Medulla oblongata (tissue), 1 donor: ENCODE measurements at regions not wholly inside any gene's neighbourhood (a gene's known extent, or its start where the extent isn't known, plus 50 kb on each side); places are given as distances from the start of the nearest gene placed in this dataset.
"Not testable (repeated sequence)": the region's sequence is repeated elsewhere in the genome, so short reads cannot be mapped to it uniquely, and the experiment has no call there.

Experiments used
- DNase-seq: peaks from one replicate; pipeline ENCODE4 v3.0.0-alpha.2; 2015; ENCODE audit errors: extremely low spot score

DNA sequence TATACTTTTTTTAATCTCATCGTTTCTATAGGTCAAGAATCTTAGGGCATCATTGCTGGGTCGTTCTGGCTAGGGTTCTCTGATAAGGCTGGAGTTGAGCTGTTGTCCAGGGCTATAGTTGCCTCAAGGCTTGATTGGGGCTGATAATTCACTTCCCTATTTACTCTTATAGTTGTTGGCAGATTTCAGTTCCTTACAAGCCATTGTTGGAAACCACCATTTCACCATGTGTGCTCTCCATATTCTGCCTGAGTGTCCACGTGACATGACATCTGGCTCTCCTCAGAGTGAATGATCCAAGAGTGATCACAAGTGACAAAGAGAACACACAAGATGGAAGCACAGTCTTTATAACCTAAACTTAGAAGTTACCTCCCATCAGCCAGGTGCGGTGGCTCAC lies 852.2 kb downstream of the EFNA5 start:
- DNase-seq, result no peak

- DNase-seq, result no peak
Measured at GRCh38 chr5:106814961-106815360, 855.8 kb downstream of the EFNA5 start.

- no peak for DNase-seq
Measured at GRCh38 chr5:106801554-106801953, 869.2 kb downstream of the EFNA5 start.

DNA sequence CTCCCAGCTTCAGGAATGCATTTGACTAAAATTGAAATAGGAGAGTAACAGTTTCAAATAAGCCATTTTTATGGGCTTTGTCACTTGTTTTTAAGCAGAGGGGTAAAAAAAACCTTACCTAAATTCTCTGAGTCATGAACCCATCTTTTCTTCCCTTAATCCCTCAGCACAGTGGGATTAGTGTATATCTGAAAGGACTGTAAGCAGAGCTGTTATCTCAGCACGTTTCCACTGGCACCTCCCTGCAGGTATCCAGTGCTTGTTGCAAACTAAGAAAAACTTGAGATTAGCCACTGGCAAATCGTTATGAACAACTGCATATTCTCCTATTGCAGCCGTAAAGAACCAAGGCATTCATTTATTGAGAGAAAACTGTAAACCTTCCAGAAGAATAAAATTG lies 872.7 kb downstream of the EFNA5 start:
- DNase-seq, result no peak

GRCh38 chr5:106796081-106796480 lies 874.7 kb downstream of the EFNA5 start:
- no peak for DNase-seq

GRCh38 chr5:106784846-106785245 lies 885.9 kb downstream of the EFNA5 start:
- no peak for DNase-seq

DNA sequence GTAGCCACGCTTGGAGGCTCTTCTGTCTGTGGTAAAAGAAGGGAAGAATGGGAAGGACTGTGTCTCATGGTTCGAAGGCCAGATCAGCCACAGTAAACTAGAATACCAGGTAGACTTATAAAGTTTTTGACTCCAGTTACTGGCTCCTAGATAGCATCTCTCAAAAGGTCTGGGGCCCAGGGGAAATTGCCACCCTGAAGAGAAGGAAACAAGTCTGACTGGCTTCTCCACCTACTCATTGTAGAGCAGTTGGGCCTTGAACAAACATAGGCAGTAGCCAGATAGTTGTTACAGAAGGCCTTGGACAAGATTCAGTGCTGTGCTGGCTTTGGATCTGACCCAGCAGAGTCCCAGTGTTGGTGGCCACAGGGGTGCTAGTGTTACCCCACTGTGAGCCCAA lies 890.4 kb downstream of the EFNA5 start:
- DNase-seq, result no peak

DNA sequence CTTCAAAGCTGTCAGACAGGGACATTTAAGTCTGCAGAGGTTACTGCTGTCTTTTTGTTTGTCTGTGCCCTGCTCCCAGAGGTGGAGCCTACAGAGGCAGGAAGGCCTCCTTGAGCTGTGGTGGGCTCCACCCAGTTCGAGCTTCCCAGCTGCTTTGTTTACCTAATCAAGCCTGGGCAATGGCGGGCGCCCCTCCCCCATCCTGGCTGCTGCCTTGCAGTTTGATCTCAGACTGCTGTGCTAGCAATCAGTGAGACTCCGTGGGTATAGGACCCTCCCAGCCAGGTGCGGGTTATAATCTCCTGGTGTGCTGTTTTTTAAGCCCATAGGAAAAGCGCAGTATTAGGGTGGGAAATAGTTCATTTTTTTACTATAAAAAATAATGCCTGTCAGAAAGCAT lies 894.2 kb downstream of the EFNA5 start:
- DNase-seq, result not testable (repeated sequence)

GRCh38 chr5:106768392-106768791 lies 902.3 kb downstream of the EFNA5 start:
- DNase-seq, result no peak

DNA sequence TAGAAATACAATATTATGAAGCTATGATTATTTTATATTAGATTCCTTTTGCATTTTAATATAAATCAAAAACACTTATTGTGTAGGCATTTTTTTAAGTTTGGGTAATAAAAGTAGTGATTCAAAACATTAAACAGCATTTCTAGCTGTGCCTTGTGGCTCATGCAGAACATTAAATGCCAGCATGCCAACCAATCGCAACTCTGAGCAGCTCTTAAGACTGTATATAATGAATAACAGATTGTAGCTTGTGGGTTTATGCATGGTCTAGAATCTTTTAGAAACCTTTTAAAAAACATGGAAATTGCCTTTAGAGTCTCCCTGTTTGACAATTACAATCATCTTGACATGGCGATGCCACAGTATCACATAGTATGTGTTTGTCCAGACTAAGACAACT lies 903.8 kb downstream of the EFNA5 start:
- no peak for DNase-seq

- DNase-seq, result no peak
Measured at GRCh38 chr5:106759581-106759980, 911.2 kb downstream of the EFNA5 start.

DNA sequence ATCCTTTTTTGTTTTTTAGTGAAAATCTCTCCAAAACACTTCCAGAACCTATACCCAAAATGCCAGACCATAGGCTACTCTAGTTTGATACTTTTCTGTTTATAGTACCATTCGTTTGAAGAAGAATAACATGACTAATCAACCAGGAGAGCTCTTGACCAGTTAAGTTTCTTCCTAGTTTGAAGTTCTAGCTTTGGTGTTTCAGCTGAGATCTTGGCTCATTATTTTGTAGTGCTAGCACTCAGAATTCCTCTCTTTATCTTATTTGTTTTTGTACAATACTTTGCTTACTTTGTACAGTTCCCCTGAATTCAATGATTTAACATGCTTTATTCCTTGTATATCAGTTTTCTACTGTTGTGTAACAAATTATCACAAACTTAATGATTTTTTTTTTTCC lies 911.6 kb downstream of the EFNA5 start:
- DNase-seq, result no peak

- DNase-seq, result no peak
Measured at GRCh38 chr5:106757672-106758071, 913.1 kb downstream of the EFNA5 start.

GRCh38 chr5:106755789-106756188 lies 914.9 kb downstream of the EFNA5 start:
- DNase-seq, result no peak

DNA sequence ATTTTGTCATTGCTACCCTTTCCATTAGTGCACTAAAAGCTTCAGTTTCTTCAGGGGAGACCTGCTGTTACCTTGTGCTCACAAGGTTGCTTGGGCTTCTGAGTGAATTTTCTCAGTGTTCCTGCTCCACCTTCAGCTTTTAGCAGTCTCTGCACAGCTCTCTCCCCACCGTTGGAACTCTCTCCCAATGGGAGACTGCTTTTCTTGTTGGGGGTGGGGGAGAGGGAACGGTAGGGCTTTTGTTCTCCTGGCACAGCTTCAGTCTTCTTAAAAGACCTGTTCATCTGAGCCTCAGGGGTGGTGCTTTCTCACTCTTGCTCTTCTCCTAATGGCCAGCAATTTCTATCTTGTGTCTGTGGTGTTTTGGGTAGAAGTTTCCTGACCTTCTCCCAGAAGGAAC lies 915.7 kb downstream of the EFNA5 start:
- DNase-seq, result no peak

GRCh38 chr5:106749826-106750225 lies 920.9 kb downstream of the EFNA5 start:
- no peak for DNase-seq

DNA sequence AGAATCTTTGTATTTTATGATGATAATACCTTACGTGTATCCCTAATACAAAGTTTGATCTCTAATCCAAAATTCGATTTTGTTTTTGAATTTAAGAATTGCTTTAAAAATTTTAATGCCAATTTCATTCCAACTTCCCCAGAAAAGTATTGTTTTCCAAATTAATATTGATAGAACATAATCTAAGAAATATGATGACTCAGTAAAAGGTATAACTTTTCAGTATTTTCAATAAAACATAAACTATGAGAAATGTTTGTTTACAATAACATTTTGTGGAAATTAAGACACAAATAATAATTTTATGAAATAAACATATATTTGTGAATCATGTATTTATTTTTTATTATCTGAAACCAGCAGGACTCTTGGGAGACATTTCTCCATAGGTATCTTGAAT lies 931.6 kb downstream of the EFNA5 start:
- no peak for DNase-seq

- no peak for DNase-seq
Measured at GRCh38 chr5:106737111-106737510, 933.6 kb downstream of the EFNA5 start.

DNA sequence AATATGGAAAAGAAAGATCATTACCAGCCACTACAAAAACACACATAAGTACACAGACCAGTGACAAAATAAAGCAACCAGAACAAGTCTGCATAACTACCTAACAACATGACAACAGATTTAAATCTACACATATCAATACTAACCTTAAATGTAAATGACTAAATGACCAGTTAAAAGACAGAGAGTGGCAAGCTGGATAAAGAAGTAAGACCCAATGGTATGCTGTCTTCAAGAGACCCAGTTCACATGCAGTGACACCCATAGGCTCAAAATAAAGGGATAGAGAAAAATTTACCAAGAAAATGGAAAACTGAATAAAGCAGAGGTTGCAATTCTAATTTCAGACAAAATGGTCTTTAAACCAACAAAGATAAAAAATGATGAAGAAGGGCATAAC lies 938.1 kb downstream of the EFNA5 start:
- no peak for DNase-seq

GRCh38 chr5:106730912-106731311 lies 939.8 kb downstream of the EFNA5 start:
- no peak for DNase-seq

GRCh38 chr5:106730506-106730905 lies 940.2 kb downstream of the EFNA5 start:
- no peak for DNase-seq

DNA sequence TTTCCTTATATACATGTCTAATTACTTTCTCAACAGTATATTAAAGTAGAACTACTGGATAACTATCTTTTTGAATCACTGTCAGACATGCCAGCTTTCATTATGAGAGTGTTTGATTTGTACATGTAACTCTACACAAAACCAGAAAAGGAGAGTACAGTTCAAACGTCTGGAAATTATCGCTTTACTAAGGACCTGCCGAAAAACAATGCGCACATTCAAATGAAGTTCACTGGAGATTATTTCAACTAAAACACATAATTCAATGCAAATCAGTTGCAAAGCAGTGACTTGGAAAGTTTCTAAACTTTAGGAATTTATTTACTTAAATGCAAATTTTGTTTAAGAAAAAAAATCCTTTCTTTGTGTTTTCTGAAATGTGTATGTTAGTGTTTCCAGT lies 942.5 kb downstream of the EFNA5 start:
- no peak for DNase-seq

DNA sequence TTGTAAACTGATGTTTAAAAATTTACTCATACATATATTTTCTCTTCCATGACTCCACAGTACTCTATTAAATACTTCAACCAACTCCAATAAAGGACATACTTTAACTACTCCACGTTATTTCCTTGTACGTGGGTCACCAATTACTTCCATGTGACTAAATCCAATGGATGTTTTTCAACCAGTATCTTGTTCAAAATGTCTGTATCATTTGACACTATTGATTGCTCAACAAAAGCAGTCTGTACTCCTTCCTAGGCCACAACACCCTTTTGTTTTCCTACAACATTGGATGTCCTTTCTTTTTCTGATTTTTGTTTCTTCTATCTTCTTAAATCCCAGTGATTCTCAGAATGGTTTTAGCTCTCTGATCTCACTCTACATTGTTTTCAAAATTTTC lies 943.7 kb downstream of the EFNA5 start:
- no peak for DNase-seq

DNA sequence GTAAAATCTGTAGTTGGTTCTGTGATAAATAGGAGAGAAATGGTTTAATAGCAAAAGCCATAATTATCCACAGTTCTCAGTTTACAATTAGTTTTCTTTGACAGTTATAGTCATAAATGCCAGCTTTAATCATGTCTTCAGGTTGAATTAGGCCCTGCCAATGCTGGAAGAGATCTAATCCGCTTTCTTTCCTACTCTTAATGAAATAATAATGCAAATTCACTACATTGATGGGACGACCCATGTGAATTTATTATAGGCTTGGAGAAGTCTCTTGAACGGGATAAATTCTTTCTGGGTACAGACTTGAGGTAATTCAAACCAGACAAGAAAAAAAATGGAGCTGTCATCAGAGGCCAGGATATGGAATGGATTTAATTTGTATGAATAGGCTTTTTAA lies 950.4 kb downstream of the EFNA5 start:
- DNase-seq, result no peak

- no peak for DNase-seq
Measured at GRCh38 chr5:106699796-106700195, 970.9 kb downstream of the EFNA5 start.
